ENCODE measurements at regions not wholly inside any gene's neighbourhood (a gene's known extent, or its start where the extent isn't known, plus 50 kb on each side); places are given as distances from the start of the nearest gene placed in this dataset.

DNA sequence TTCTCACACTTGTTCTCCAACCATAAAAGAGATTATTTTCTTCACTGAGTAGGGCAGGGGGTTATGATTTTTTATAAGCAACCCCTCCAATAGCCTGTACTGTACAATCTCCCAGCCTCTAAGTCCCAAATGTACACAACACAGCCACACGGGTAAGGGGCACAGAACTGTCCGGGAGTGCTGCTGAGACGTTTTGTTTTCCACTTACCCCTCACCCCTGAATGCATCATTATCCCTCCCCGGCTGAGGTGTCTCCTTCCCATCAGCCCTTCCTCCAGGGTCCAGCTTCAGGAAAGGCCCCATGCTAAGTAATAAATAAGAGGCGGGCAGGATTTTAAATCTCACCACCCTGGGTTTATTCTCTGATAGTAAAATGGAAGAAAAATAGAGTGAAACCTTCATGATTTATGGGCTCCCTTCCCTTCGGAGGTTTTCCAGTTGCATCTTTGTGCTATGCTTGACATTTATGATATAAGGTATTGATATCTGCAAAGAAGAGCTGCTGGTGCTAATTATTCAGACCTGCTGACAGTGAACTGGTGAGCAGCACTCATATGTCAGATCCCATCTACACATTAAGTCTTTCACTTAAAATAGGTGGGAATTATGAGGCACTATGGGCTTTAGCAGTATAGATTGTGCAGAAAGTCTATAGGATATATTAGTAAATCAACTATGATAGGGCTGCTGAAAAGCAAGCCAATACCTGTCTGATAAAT, 67.2 kb upstream of the MEGF10 start:
- Mint-ChIP-seq H3K9me3 (no peaks in the 10 kb centered on the region), H3K27me3 (peaks cover 0 to 7% of the 10 kb centered on the region in 2 donors), H3K4me1 (ENCODE audit: low read depth in 2 of 2) (no peaks in the 10 kb centered on the region), H3K4me3 (no peak overlapping the region), H3K36me3 (ENCODE audit: insufficient read depth) (no peaks in the 10 kb centered on the region), H3K27ac (no peak overlapping the region)
- DNase-seq, result no peak
- no peak for ATAC-seq (replicated peaks)

DNA sequence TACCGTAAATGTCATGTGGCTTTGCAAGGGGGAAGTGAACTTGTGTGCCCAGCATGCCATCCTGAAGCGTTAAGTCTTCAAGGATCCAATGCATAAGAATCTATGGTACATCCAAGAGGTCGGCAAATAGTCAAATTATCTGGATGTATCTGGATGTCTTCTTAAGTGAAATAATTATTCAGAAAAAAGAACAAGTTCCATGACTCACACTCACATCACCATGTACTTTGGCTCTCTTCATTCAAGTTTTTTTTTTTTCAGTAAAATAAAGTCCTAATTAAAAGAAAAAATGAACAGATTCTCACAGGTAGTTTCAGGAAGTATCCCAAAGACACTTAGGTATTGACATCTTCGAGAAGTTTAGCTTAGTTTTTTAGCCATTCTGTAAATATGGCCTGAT, 62.7 kb upstream of the MEGF10 start:
- Mint-ChIP-seq H3K27ac (no peak overlapping the region), H3K4me3 (no peak overlapping the region), H3K27me3 (no peaks in the 10 kb centered on the region), H3K4me1 (ENCODE audit: low read depth in 2 of 2) (peaks cover 8% of the 10 kb centered on the region in 2 donors), H3K36me3 (ENCODE audit: insufficient read depth) (no peaks in the 10 kb centered on the region), H3K9me3 (no peaks in the 10 kb centered on the region)
- DNase-seq, result no peak
- ATAC-seq (replicated peaks), result no peak

GRCh38 chr5:127228540-127229184, 61.9 kb upstream of the MEGF10 start:
- Mint-ChIP-seq H3K4me3 (peak overlapping the region; percentile 73 to 75), H3K4me1 (ENCODE audit: low read depth in 2 of 2) (peaks cover 8% of the 10 kb centered on the region in 2 donors), H3K27me3 (no peaks in the 10 kb centered on the region), H3K9me3 (no peaks in the 10 kb centered on the region), H3K36me3 (ENCODE audit: insufficient read depth) (no peaks in the 10 kb centered on the region), H3K27ac (peak overlapping the region; percentile 72 to 87)
- DNase-seq (no peak), ATAC-seq (replicated peaks) (no peak)

DNA sequence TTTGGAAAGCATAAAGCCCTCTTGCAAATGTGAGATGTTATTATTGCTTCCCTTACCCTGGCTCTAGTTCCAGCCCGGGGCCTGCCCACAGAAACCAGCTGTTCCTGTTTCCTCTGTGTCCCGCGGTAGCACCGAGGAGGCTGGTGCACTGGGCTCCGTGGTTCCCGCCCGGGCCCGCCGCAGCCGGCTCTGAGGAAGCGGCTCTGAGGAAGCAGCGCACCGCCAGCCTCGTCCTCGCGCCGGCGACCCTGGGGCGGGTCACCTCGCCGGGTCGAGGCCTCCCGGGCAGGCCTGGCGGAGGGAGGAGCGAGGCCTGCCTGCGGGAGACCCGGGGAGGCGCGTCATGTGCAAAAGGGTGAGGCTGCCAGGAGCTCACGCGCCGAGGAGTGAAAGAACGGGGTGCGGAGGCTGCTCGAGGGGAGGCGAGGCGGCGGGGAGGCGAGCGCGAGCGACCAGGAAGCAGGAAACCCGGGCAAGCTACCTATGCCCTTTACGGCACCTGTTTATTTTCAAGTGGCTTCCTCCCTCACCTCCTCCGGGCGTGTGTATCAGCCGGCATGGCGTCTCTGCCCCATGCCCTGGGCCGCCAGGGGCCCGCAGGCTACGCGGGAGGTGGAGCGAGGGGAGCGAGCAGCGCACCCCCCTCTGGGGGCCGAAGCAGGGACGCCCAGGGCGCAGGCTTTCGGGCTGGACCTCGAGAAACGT, 61.3 kb upstream of the MEGF10 start:
- peak overlapping the region; percentile 73 to 75 for H3K4me3 Mint-ChIP-seq
- H3K27ac Mint-ChIP-seq, result peak overlapping the region; percentile 72 to 87
- H3K9me3 Mint-ChIP-seq, result no peaks in the 10 kb centered on the region
- H3K4me1 Mint-ChIP-seq (ENCODE audit: low read depth in 2 of 2), result peaks cover 8% of the 10 kb centered on the region in 2 donors
- H3K27me3 Mint-ChIP-seq, result no peaks in the 10 kb centered on the region
- H3K36me3 Mint-ChIP-seq (ENCODE audit: insufficient read depth), result no peaks in the 10 kb centered on the region
- ATAC-seq (replicated peaks) (peak; percentile 82), DNase-seq (peak; percentile 16 to 32 (median 23))

DNA sequence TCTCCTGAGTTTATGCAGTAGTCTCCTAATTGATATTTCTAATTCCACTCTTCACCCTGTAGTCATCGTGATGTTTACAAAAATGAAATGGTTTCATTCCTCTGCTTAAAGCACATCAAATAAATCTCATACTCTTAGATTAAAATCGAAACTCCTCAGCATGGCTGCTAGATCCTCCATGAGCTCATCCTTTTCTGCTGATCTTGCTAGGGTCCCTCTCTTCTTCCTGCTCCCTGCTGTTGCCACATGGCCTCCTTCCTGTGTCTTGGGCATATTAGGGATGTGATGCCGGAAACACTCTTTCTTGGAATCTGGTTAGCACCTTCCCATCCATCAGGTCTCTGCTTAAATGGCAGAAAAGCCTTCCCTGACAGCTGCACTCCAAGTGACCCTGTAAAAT, 59.5 kb upstream of the MEGF10 start:
- Mint-ChIP-seq H3K36me3 (ENCODE audit: insufficient read depth) (no peaks in the 10 kb centered on the region), H3K27me3 (no peaks in the 10 kb centered on the region), H3K4me3 (peak overlapping the region; percentile 1 to 3), H3K4me1 (ENCODE audit: low read depth in 2 of 2) (peaks cover 8% of the 10 kb centered on the region in 2 donors), H3K27ac (no peak overlapping the region), H3K9me3 (no peaks in the 10 kb centered on the region)
- ATAC-seq (replicated peaks) (no peak), DNase-seq (no peak)

GRCh38 chr5:127233590-127233989, 57.0 kb upstream of the MEGF10 start:
- H3K36me3 Mint-ChIP-seq (ENCODE audit: insufficient read depth), result no peaks in the 10 kb centered on the region

GRCh38 chr5:127235136-127235535, 55.5 kb upstream of the MEGF10 start:
- no peaks in the 10 kb centered on the region for H3K27me3 Mint-ChIP-seq
- no peaks in the 10 kb centered on the region for H3K36me3 Mint-ChIP-seq (ENCODE audit: insufficient read depth)
- no peak overlapping the region for H3K27ac Mint-ChIP-seq
- DNase-seq (no peak), ATAC-seq (replicated peaks) (no peak)
- H3K4me3 Mint-ChIP-seq, result no peak overlapping the region
- H3K9me3 Mint-ChIP-seq, result no peaks in the 10 kb centered on the region
- peaks cover 0 to 3% of the 10 kb centered on the region in 2 donors for H3K4me1 Mint-ChIP-seq (ENCODE audit: low read depth in 2 of 2)

More at GRCh38 chr5:127233590-127233989, 57.0 kb upstream of the MEGF10 start:
- Mint-ChIP-seq H3K9me3 (no peaks in the 10 kb centered on the region), H3K27me3 (no peaks in the 10 kb centered on the region), H3K4me3 (no peak overlapping the region), H3K27ac (no peak overlapping the region), H3K4me1 (ENCODE audit: low read depth in 2 of 2) (peaks cover 8% of the 10 kb centered on the region in 2 donors)
- no peak for ATAC-seq (replicated peaks)
- DNase-seq, result no peak

GRCh38 chr5:127236254-127236653, 54.3 kb upstream of the MEGF10 start:
- H3K27ac Mint-ChIP-seq, result no peak overlapping the region
- ATAC-seq (replicated peaks) (no peak), DNase-seq (no peak)
- no peaks in the 10 kb centered on the region for H3K36me3 Mint-ChIP-seq (ENCODE audit: insufficient read depth)
- H3K4me3 Mint-ChIP-seq, result no peak overlapping the region
- no peaks in the 10 kb centered on the region for H3K4me1 Mint-ChIP-seq (ENCODE audit: low read depth in 2 of 2)
- H3K27me3 Mint-ChIP-seq, result peaks cover 3 to 4% of the 10 kb centered on the region in 2 donors
- H3K9me3 Mint-ChIP-seq, result no peaks in the 10 kb centered on the region
